ENCODE measurements at regions not wholly inside any gene's neighbourhood (a gene's known extent, or its start where the extent isn't known, plus 50 kb on each side); places are given as distances from the start of the nearest gene placed in this dataset.
A peak's percentile ranks its signal among the peaks of the same experiment; 100 is the strongest.

DNA sequence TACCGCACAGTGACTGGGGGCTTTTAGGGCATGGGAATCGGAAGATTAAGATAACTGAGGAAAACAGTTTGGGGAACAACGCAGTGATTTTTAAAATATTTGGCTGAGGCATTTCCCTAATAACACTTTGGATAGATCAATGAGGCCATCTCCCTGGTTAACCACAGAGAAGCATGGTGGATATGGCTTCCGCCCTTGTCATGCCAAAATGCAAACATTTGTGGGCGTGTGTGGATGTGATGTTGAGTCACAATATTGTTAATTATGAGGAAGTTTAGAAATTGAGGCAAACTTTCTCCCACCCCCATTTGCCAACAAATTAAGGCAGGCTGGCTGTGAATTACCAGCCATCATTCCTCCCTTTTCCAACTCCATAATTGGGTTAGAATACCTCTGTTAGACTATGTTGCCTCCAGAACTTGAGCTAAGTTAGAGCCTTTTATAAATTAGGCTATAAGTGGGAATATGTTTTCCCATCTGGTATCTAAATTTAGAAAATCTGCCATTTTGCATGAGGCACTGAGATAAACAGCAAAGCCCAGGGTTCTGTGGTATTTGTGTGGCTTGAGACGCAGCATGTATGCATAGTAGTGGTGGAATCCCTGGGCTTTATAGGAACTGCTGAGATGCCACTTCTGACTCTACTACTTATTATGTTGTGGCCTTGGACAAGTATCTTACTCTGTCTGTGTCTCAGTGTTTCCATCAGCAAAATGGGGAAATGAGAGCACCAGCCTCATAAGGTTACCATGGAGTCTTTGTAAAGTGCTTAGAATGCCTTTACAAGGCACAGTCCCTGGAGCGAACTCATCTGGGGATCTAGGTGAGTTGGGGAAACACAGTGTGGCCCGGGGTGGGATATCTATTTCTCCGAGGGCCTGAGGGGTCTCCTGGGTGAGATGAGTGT, 154.6 kb downstream of the C1orf94 start:
- DNase-seq = no peak

DNA sequence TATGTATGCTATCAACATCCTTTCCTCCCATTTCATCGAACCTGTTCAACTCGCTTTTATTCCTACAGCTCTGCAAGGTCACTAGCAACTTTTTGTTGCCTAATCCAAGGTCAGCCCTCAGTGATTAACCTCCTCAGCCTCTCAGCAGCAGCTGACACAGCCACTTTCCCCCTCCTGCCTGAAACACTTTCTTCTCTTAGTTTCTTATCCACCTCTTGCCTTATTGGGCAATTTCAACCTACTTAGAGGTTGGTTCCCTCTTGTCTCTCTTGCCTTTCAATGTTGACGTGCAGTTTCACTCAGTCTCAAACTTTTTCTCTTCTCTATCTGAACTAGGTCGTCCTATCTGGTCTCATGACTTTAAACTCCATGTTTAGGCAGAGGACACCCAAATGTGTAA, 156.3 kb downstream of the C1orf94 start:
- DNase-seq = no peak

DNA sequence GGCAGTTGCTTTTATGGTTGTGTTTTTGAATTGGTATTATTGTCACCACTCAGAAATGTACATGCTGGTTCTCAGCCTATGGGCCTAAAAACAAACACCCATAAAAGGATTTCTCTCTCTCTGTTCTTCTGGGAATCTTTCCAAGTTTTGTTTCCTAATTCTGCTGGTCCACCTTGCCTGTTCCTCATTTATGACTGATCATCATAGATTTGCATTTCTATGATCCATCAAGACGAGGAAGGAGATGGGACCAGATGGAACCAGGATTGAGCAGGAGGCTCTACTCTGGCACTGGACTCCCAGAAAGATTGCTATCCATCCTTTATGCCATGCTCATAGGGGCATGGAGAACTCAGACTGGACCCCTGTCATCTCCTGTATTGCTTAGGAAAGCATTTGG, 162.2 kb downstream of the C1orf94 start:
- no peak for DNase-seq

DNA sequence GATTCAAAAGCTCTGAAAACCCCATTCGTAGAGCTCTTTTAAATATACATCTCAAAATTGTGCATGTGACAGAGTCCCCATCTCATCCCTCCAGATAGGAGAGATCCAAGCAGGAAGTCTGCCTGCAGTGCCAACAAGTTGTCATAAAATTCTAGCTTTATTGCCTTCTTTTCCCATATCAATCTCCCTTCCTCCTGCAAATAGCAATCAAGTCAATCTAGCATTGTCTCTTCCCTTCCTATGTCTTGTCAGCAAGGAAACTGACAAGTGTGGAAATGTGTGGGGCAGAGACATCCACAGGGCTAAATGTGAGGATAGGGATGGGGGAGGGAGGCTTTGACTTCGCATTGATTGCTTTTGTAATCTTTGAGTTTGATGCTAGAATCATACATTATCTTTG, 165.2 kb downstream of the C1orf94 start:
- no peak for DNase-seq

DNA sequence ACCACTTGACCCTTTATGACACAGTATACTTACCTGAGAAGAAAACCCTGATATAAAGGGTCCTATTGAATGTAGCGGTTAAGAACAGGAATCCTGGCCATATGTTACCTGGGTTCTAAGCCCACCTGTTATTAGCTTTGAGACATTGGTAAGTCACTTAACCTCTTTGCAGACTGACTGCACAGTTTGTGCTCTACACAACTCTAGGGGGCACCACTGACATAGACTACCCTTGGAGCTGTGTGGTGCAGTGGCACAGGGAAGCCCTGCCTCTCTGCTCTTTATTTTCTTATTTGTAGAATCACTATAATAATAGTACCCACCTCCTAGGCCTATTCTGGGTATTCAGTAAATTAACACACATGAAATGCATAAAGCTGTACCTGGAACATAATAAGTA, 165.6 kb downstream of the C1orf94 start:
- DNase-seq = no peak

DNA sequence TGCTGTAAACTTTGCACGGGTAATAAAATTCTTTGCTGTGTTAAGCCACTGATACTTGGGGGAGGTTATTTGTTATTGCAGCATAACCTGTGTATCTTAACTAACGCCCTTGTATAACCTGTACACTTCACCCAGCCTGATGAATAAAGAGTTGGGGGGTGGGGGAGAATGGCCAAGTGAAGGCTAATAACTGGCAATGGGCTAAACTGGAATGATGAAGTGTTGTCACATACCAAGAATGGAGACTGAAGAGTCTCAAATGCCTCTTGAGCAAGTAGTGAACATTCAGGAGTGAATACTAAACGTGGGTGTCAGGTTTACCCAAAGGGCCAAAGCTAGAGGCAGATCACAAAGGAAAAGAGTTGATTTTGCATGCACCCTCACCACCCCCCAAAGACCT, 169.4 kb downstream of the C1orf94 start:
- no peak for DNase-seq

DNA sequence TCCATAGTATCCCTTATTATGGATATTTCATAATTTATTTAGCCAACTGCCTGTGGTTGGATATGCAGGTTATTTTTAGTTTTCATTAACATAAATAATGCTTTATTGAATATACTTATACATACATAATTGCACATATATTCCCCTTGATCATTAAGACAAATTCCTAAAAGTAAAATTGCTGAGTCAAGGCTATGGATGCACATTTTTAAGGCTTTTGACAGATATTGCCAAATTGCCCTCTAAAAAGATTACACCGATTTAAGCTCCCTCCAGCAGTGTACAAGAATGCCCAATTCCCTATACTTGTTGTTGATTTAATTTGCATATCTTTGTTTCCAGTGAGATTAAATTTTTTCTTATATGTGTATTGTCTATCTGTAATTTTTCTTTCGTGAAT, 176.7 kb downstream of the C1orf94 start:
- DNase-seq = no peak

DNA sequence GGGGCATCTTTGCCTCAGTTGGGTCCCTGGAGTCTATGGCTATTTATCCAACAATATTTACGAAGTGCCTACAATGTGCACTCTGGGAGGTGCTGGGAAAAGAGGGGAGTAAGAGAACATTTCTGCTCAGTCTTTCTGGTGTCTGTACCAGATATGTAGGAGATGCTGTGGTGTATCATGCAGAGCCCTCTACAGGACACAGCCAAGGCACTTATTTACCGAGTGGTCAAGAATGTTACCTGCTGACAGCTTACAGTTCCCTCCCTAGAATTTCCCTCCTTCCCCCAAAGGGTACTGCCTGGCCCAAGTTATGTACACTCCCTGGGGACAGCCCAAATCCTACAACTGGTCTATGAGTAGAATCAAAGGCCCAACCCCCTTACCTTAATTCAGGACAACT, 177.7 kb downstream of the C1orf94 start:
- DNase-seq = no peak

DNA sequence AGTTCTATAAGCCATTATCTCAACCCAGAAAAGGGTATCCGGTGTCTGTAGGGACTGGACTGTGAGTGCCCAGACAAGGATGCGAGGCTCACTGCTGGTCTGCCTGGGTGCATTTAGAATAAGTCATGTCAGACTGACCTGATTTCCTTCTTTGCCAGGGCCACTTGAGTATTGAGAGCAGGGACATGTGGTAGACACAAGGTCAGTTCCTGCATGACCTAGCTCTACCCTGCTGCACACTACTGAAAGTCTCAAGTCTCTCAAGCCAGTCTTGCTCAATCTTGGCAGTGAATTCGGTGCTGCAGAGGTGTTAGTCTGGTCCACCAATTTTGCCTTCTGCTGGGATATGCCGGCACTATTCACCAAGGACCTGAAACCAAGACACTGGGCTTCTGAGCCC, 180.1 kb downstream of the C1orf94 start:
- no peak for DNase-seq

DNA sequence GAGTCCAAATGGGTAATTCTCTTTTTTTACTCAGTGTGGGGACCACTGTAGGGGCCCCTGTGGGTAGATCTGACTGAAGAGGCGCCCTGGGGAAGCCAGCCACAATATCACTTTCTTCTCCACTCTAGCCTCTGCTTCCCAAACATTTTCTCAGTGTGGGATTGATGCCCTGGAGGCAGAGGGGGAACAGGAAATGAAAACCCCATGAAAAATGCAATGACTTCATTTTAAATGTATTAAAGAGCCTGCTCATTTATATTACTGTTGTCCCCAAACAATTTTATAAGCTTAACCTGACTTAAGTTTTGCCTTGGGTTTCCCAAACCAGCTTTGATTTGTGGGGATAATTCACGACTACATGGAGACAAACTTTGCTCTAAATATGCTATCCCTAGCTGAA, 181.9 kb downstream of the C1orf94 start:
- DNase-seq = no peak

DNA sequence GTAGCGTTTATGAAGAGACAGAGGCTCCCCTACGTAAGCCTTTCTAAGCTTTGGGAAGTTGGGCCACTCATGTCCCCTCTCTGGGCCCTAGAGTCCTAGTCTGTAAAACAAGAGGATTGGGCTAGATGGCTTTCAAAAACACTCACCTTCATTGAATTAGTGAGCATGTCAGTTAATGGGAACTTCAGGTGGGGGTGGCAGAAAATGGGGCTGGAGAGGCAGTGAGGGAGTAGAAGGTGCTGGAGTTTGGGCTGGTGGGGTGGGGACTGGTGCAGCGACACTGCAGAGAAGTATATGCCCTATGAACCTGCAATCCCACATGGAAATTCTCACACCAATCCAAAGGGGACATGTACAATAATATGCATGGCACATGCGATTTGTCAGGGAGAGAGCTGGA, 182.7 kb downstream of the C1orf94 start:
- no peak for DNase-seq

DNA sequence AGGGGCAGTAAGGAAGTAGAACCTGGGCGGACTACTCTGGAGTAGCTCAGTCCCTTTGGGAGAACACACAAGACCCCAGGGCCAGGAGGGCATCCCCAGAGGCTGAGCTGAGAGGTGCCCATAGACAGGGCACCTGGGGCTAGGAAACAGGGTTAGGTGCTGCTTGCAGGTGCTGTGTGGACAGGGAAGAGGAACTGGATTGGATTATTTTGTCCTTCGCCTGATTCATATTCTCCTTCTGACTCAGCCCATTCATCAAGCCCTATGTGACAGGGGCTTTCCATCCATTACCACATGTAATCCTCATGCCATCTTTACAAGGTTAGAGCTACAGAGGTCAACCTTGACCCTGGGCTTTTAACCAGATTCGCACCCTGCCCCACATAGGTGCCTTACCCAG, 183.9 kb downstream of the C1orf94 start:
- no peak for DNase-seq

DNA sequence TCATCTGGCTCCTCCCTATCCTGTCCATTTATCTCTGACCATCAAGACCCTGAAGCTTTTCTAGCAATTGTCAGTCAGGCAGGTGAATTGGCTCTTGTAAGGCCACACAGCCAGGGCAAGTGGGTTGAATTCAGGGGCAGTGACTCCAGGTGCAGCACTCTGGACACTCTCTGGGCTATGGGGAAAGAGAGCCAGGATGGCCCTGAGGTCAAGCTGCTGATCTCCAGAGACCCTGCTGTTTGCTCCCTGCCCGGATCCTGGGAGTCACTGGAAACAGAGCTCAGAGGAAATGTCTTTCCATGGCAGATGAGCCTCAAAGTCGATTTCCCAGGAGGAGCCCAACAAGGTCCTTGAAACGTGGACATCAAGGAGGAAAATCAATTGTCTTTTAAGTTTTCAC, 184.4 kb downstream of the C1orf94 start:
- DNase-seq = no peak

DNA sequence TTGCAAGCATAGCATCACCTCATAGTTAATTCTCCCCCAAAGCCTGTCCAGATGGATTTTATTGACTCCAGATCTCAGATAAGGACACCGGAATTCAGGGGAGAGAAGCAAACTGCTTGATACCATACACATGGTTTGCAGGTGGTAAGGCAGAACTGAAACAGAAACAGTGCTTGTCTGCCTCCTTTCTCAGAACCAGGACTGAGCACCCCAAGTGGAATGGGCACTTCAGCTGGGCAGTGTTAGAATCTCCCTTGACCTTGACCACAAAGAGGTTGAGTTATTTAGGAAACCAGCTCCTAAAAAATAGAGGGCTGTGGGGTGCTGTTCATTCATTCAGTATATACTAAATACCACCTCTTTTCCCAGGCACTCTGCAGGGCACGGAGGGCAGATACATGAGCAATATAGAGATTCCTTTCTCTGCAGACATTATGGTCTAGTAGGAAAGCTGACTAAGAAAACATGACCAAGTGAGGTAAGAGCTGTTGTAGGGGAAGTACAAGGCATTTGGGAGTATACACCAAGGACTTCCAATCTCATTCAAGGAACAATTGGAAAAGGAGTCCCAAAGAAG, 185.2 kb downstream of the C1orf94 start:
- DNase-seq = no peak

DNA sequence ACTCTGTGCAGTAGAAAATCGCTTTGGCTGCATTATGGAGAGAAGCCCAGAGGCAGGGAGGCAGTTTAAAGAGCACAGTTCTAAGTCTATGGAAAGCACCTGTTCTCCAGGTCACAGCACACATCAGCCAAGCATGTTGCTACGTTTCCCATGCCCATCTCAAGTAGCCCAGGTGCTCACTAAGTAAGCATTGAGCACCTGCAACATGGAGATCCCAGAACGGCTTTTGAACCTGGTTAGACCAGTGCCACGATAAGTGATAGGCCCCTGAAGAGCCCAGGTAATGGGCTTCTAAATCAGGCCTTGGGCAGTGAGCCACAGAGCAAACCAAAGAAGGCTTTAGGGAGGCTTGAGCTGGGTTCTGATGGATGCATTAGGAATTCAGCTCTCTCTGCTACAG, 186.2 kb downstream of the C1orf94 start:
- DNase-seq = peak; percentile 52 to 60

DNA sequence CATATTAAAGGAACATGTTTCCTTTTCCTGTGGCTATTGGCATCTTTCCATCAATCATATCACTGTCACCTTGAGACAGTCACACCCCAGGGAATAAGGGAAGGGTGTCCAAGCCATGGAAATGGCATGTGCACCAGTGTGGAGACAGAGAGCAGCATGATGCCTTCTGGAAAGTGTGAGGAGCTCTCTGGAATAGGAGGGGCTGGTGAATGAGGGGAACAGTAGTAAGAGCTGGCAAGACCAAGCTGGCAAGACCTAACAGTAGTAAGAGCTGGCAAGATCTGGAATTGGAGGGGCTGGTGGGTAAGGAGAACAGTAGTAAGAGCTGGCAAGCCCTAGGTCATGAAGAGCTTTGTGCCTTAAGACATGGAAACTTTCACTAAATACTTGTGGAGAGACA, 186.7 kb downstream of the C1orf94 start:
- no peak for DNase-seq

DNA sequence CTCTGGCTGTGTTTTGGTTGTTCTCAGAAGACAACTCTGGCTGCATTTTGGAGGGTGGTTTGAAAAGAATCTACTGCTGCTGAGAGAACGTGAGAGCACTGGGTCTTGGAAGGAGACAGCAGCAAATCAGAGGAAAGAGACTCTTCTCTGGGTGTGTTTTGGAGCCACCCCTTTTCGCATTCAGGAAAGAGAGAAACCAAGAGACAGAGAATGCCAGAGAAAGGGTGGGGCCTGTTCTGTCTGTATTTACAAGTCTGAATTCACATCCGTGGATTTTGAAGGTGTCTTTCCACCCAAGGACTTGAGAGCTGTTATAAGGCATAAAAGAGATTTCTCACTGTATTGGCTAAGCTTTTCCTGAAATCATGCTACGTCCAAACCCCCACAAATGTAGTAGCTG, 187.2 kb downstream of the C1orf94 start:
- no peak for DNase-seq

DNA sequence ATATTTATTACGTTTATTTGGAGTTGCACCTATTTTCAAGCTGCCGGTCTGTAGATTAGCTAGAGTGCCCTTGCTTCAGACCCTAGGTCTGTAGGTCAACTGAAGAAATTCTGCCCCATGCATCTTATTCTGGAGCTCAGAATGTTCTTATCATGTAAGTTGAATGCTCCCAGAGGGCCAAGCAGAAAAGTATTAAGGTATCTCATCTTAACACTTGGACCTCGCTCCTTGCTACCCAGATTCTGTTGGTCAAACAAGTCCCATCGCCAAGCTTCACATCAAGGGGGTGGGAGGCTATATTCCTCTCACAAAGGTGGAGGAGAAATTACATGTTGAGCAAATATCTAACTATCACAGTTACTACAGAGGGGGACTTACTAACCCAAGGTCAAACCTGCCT, 187.7 kb downstream of the C1orf94 start:
- no peak for DNase-seq

DNA sequence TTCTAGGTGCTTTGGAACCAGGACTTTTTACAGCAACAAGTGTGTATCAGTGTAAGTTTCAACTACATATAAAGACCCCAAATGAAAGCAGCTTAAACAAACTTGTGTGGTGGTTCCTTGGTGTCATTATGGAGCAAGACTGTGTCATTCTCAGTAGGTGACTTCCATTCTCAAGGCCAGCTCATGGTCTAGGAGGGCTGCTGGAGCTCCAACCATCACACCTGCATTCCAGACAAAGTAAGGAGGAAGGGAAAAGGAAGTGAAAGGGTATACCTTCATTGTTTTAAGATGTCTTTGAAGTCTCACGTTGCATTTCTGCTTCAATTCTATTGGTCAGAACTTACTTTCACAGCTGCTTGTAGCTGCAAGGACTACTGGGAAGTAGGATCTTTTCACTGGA, 188.6 kb downstream of the C1orf94 start:
- no peak for DNase-seq

DNA sequence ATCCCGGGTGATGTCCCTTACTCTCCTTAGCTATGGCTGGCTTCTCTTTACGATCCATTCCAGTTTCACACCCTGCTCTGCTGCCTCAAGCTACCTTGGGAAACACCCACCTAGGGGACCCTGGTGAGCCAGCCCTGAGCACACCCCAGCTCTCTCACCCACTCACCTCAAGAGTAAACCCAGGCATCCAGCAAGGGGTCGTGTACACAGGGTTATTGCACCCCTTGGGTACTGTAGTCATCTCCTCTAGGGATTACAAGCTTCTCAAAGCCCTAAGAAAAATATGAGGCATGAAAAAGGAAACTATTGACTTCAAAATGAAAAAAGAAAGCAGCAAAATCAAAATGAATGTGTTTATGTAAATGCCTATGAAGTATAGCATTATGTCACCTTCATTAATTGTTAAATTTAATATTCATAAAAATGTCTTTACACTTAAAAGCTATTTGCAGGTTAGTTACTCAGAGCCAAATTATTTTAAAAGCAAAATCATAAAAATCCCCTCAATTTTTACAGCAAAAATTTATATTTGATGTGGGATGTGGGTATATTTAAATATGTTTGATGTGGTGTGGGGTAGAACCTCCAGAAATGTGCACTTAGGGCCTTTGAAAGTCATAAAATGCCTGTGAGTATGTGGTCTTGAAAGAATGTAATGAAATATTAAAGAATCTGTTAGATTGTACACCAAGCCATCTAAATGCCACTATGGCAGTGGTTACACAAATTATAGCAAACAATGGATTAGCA, 190.3 kb downstream of the C1orf94 start:
- no peak for DNase-seq

DNA sequence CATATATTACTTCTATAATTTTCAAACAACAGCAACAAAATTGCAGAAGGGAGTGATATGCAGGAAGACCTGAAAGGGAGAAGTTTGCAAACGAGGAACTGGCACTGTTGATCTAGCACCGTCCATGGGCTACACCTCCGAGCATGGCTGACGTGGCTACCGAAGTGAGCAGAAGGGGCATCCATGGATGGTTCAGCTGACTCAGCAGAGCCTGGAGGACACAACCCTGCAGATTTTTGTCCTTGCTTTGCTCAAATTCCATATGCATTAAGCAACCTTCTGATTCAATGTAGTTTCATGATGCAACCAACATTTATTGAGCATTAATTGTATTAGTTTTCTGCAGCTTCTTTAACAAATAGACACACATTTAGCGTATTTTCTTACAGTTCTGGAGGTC, 191.2 kb downstream of the C1orf94 start:
- DNase-seq = no peak

DNA sequence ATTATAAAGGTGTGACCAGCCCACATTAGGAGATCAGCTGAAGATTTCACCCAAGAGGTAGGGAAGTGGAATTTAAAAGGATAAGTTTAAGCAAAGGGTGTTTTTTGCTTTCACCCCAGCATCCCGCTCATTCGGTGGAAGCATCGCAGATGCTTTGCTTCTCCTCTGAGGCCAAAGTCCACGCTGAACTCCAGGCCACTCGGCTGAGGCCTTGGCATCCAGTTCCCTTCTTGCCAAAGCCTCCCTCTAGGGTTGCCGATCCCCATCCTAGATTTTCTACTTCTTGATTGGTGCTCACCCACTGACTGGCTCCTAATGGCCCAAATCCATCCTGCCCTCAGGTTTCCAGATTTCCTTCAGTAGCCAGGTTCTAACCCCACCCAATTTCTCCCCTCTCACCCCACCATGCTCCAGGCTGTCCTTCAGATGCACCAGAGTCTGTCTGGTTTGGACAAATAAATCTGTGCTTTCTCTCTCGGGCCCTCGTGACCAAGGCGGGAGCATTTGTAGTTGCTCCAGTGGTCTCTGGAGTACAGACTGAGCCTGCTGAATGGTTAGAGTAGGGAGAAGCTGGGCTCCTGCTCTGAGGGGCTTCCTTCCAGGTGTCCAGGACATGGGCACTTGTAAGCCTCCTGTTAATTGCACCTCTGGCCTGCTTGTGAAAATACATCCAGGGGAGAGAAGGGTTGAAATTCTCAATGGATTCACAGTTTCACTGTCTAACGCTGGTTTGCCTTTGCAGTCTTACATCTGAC, 193.2 kb downstream of the C1orf94 start:
- DNase-seq = no peak

DNA sequence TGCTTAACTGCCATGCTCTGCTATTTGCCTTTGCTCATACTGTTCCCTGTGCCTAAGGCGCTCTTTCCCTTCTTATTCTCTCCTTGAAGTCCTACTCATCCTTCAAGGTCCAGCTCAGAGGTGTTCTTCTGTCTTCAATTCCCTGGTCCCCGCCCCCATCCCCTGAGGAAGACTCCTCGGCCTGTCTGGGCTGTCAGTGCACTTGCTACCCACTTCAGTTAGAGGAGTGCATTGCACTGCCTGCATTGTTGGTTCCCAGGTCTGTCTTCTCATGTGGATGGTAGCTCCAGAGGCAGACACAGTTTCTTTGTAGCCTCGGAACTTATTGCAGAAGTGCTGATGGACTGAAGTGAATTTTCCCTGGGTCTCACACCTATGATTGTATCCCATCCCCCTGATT, 194.0 kb downstream of the C1orf94 start:
- no peak for DNase-seq
